Activated CD8-positive, alpha-beta T cell treated with anti-CD3 and anti-CD28 coated beads, Interleukin-2, amount 10 ng/mL, durations not matched to agents 7 days and 5 days (primary cell): ENCODE measurements at regions not wholly inside any gene's neighbourhood (a gene's known extent, or its start where the extent isn't known, plus 50 kb on each side); places are given as distances from the start of the nearest gene placed in this dataset.

Source experiments
- ATAC-seq: fragments of 150-1000 bp; cut with Tn5 transposase; one replicate; pipeline ENCODE4 v1.10.0; 2021; ENCODE audit warnings: moderate library complexity
- CTCF ChIA-PET: fragments of 350-600 bp; sonication (Branson Sonifier 250); formaldehyde crosslinking; loops from one replicate; lab custom pipeline; 2021; ENCODE audit warnings: antibody characterized with exemption; lab: Charles Lee
- POLR2A ChIA-PET: fragments of 350-600 bp; sonication (Branson Sonifier 250); formaldehyde crosslinking; loops from one replicate; lab custom pipeline; 2021; ENCODE audit warnings: antibody characterized with exemption; lab: Charles Lee
- DNase-seq: peaks from one replicate; pipeline ENCODE4 v3.0.0-alpha.2; 2020
- H3K27ac Mint-ChIP-seq: one replicate; pipeline ENCODE4 v1.8.0; 2021; ENCODE audit warnings: mild to moderate bottlenecking, mixed read lengths
- H3K27me3 Mint-ChIP-seq: one replicate; pipeline ENCODE4 v1.8.0; 2021; ENCODE audit warnings: low read depth, mixed read lengths
- H3K36me3 Mint-ChIP-seq: one replicate; pipeline ENCODE4 v1.8.0; 2021; ENCODE audit warnings: low read depth, mixed read lengths
- H3K4me1 Mint-ChIP-seq: one replicate; pipeline ENCODE4 v1.8.0; 2021; ENCODE audit warnings: low read depth, mixed read lengths
- H3K4me3 Mint-ChIP-seq: one replicate; pipeline ENCODE4 v1.8.0; 2021; ENCODE audit warnings: mild to moderate bottlenecking, mixed read lengths
- H3K9me3 Mint-ChIP-seq: one replicate; pipeline ENCODE4 v1.8.0; 2022; ENCODE audit warnings: mixed read lengths; ENCODE audit not compliant: insufficient read depth

GRCh38 chr1:173427146-173428054 is 49.7 kb upstream of the PRDX6 start:
- Mint-ChIP-seq H3K4me1 (peaks cover 32% of the 10 kb centered on the region), H3K27me3 (no peaks in the 10 kb centered on the region), H3K36me3 (peaks cover 1% of the 10 kb centered on the region), H3K4me3 (no peak overlapping the region), H3K9me3 (no peaks in the 10 kb centered on the region), H3K27ac (no peak overlapping the region)
- ATAC-seq (no peak), DNase-seq (no peak)
- POLR2A ChIA-PET: no interaction called here
- CTCF ChIA-PET: no interaction called here
